Fibroblast of villous mesenchyme (primary cell): ENCODE measurements at regions not wholly inside any gene's neighbourhood (a gene's known extent, or its start where the extent isn't known, plus 50 kb on each side); places are given as distances from the start of the nearest gene placed in this dataset.

ENCODE experiments used
- DNase-seq: peaks from one replicate; pipeline ENCODE4 v3.0.0-alpha.2; 2010; ENCODE audit warnings: low read depth
- H3K4me3 ChIP-seq: 2 replicates; pipeline ENCODE4 v1.5.1; 2011; ENCODE audit warnings: low read depth, mild to moderate bottlenecking, low read length
- TF ChIP-seq, protein P1 (sequence below): IDR thresholded peaks from 2 replicates; pipeline ENCODE4 v1.5.1; 2012; ENCODE audit warnings: low read depth, mild to moderate bottlenecking, low read length; ENCODE audit not compliant: insufficient read depth

DNA sequence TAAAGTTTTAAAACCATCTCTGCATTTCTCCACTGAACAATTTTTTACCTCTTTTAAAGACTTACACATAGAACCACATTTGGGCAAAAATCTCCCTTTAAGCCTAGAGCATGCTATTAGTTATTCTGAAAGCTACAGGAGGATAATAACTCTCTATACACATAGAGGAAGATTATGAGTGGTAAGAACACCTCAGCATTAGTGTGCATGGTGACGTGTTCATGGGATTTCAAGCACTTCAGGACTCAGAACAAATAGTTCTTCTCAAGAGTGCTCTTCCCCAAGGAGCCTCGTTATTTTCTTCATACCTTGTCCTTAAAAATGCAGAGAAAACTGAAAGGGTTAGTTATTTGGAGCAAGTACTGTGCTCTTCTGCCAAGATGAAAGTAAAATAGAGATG is 256.9 kb upstream of the TUSC1 start:
- no peak for DNase-seq
- TF ChIP-seq, protein P1, sequence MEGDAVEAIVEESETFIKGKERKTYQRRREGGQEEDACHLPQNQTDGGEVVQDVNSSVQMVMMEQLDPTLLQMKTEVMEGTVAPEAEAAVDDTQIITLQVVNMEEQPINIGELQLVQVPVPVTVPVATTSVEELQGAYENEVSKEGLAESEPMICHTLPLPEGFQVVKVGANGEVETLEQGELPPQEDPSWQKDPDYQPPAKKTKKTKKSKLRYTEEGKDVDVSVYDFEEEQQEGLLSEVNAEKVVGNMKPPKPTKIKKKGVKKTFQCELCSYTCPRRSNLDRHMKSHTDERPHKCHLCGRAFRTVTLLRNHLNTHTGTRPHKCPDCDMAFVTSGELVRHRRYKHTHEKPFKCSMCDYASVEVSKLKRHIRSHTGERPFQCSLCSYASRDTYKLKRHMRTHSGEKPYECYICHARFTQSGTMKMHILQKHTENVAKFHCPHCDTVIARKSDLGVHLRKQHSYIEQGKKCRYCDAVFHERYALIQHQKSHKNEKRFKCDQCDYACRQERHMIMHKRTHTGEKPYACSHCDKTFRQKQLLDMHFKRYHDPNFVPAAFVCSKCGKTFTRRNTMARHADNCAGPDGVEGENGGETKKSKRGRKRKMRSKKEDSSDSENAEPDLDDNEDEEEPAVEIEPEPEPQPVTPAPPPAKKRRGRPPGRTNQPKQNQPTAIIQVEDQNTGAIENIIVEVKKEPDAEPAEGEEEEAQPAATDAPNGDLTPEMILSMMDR, result no peak
- no peak overlapping the region for H3K4me3 ChIP-seq

DNA sequence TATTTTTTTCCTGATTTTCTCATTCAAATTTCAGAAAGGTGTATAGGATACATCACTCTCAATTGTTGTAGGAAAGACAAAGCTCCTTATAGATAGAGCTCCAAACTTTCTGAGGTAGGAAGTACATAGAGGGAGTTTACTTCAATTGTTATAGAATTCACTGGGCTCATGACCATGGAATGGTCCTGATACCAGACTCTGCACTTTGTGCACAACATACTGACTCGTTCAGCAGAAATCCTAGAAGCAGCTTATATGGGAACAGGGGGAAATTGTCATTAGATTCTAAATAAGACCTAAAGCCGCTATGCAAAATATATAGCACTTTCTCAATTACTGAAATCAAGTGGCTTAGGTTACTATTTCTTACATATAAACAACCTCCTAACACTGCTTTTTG is 240.5 kb upstream of the TUSC1 start:
- DNase-seq, result no peak
- no peak overlapping the region for H3K4me3 ChIP-seq
- TF ChIP-seq, protein P1, result no peak

DNA sequence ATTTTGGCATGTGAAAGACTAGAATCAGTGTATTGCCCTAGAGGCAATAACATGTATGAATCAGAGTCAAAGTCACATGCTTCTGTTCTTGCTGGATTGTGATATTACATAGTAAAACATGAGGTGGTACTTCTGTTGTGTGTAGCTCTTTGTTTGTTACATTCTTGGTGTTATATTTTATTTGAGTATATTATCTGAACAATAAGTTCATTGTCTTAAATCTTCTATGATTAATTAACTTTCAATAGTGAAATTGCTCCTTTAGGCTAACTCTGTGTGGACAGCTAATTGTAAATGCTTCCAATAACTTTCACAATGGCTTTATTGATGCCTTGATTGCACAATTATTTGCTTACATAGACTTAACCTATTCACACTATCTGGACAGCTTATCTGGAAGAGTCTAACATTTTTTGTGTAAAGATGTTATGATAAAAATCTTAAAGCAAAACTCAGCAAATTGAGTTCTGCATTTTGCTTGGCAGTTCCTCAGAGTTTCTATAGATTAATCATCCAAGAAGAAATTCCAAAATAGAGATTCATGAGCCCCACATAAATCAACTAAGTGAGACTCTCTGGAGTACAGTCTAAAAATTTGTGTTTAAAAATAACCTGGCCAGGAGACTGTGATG is 239.6 kb upstream of the TUSC1 start:
- no peak for DNase-seq
- TF ChIP-seq, protein P1, result no peak
- no peak overlapping the region for H3K4me3 ChIP-seq

- no peak overlapping the region for H3K4me3 ChIP-seq
- TF ChIP-seq, protein P1, result no peak
- DNase-seq, result no peak
Measured at GRCh38 chr9:25913806-25914205, 235.6 kb upstream of the TUSC1 start.

DNA sequence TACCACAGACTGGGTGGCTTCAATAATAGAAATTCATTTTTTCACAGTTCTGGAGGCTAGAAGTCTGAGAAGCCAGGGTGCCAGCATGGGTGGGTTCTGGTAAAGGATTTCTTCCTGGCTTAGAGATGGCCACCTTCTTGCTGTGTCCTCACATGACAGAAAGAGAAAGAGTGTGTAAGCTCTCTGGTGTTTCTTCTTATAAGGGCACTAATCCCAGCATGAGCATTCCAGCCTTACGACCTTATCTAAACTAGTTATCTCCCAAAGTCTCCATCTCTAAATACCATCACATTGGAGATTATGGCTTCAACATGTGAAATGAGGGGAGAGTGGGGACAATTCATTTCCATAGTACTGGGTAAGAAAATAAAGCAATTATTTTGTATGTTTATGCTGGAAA is 226.5 kb upstream of the TUSC1 start:
- no peak overlapping the region for H3K4me3 ChIP-seq
- no peak for DNase-seq

GRCh38 chr9:25891527-25891926 is 213.3 kb upstream of the TUSC1 start:
- TF ChIP-seq, protein P1, result no peak
- DNase-seq, result no peak
- no peak overlapping the region for H3K4me3 ChIP-seq

More for the DNA sequence above, 226.5 kb upstream of the TUSC1 start:
- TF ChIP-seq, protein P1, result no peak

GRCh38 chr9:25889661-25890060 is 211.4 kb upstream of the TUSC1 start:
- TF ChIP-seq, protein P1, result no peak
- DNase-seq, result no peak

More at GRCh38 chr9:25889661-25890060, 211.4 kb upstream of the TUSC1 start:
- H3K4me3 ChIP-seq, result no peak overlapping the region
